ENCODE measurements at regions not wholly inside any gene's neighbourhood (a gene's known extent, or its start where the extent isn't known, plus 50 kb on each side); places are given as distances from the start of the nearest gene placed in this dataset.
"Not testable (repeated sequence)": the region's sequence is repeated elsewhere in the genome, so short reads cannot be mapped to it uniquely, and the experiment has no call there.

DNA sequence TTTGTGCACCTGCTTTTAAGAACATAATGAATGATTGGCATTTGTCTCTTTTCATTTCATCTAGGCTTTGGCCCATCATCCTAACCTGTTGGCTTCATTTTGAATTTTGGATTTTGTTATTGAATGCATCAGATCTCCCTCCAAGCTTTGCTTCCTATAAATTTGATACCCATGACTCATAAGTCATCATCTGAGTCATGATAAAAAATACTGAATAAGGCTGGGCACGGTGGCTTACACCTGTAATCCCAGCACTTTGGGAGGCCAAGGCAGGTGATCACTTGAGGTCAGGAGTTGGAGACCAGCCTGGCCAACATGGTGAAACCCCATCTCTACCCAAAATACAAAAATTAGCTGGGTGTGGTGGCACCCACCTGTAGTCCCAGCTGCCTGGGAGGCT, 139.5 kb upstream of the CRHR1 start:
- TF ChIP-seq CTCF (IDR thresholded peaks at IDR 0.05); SIN3A (IDR thresholded peaks at IDR 0.05; ENCODE audit: borderline replicate concordance, insufficient read depth, low read depth, low read length); POLR2AphosphoS5 (IDR thresholded peaks at IDR 0.05; ENCODE audit: low read depth, low read length); TCF7L2 (IDR thresholded peaks at IDR 0.05; ENCODE audit: low read depth, low read length): not testable (repeated sequence)
- TF ChIP-seq, protein P1, sequence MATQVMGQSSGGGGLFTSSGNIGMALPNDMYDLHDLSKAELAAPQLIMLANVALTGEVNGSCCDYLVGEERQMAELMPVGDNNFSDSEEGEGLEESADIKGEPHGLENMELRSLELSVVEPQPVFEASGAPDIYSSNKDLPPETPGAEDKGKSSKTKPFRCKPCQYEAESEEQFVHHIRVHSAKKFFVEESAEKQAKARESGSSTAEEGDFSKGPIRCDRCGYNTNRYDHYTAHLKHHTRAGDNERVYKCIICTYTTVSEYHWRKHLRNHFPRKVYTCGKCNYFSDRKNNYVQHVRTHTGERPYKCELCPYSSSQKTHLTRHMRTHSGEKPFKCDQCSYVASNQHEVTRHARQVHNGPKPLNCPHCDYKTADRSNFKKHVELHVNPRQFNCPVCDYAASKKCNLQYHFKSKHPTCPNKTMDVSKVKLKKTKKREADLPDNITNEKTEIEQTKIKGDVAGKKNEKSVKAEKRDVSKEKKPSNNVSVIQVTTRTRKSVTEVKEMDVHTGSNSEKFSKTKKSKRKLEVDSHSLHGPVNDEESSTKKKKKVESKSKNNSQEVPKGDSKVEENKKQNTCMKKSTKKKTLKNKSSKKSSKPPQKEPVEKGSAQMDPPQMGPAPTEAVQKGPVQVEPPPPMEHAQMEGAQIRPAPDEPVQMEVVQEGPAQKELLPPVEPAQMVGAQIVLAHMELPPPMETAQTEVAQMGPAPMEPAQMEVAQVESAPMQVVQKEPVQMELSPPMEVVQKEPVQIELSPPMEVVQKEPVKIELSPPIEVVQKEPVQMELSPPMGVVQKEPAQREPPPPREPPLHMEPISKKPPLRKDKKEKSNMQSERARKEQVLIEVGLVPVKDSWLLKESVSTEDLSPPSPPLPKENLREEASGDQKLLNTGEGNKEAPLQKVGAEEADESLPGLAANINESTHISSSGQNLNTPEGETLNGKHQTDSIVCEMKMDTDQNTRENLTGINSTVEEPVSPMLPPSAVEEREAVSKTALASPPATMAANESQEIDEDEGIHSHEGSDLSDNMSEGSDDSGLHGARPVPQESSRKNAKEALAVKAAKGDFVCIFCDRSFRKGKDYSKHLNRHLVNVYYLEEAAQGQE (IDR thresholded peaks at IDR 0.05; ENCODE audit: insufficient read depth in 1 of 2, low read depth in 2 of 2, low read length in 1 of 2) = not testable (repeated sequence)

All from Panc1 (cell line).